ENCODE measurements at regions not wholly inside any gene's neighbourhood (a gene's known extent, or its start where the extent isn't known, plus 50 kb on each side); places are given as distances from the start of the nearest gene placed in this dataset.

DNA sequence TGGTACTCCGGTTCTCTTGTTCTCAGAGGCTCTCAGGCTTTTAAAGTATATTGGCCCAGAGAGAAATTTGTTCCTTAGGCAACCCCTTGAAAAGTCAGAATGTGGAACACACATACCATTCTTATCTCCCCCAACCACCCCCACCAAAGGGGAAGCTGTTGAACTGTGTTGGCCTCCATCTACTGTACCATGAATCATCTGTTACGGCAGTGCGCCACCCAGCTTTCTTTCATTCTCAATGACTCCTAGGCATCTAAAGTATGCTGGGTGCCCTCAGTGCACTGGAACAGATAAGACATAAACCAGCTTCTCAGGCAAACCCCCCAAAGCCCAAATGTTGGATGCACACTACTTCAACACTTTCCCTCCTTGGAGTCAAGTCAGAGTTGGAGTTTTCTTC is 696.2 kb upstream of the TENM4 start:
- TF ChIP-seq FOXA1 (IDR thresholded peaks at IDR 0.05) = no peak
- no peak for TF ChIP-seq LEF1 (IDR thresholded peaks at IDR 0.05; ENCODE audit: borderline replicate concordance)
- TF ChIP-seq FOXK2 (IDR thresholded peaks at IDR 0.05) = no peak
- no peak for TF ChIP-seq HDGF (IDR thresholded peaks at IDR 0.05; ENCODE audit: borderline replicate concordance)
- TF ChIP-seq BHLHE40 (IDR thresholded peaks at IDR 0.05; ENCODE audit: borderline replicate concordance) = no peak
